OCI-LY3 (cell line): ENCODE measurements at regions not wholly inside any gene's neighbourhood (a gene's known extent, or its start where the extent isn't known, plus 50 kb on each side); places are given as distances from the start of the nearest gene placed in this dataset.

Experiments used
- CTCF ChIP-seq: fragments of 200-600, 300-600 bp; sonication (generic); IDR thresholded peaks from 2 replicates; pipeline ENCODE4 v1.5.1; 2014; ENCODE audit warnings: antibody characterized with exemption, low read length, low read depth
- EZH2phosphoT487 ChIP-seq: fragments of 200-600 bp; shearing (Covaris generic); IDR thresholded peaks from 2 replicates; pipeline ENCODE4 v1.6.1; 2018; ENCODE audit warnings: antibody characterized with exemption, mixed run types, low read depth

DNA sequence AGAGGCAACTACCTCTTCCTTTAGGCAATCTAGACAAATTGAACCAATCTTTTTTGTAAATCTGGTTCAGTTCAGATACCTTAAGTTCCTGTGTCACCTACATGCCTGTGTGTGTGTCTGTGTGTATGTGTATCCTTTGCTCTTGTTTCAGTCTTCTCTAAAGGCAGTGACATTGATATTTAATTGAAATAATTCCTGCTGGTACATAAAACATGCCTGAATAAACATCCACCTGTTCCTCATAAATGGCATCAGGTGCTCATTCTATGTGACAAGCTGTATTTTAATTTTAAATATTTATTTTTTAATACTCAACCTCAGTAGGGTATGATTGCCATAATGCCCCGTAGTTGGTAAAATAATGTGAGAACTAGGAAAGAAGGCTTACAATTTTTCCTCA is 1606.4 kb upstream of the PRR20A start:
- TF ChIP-seq CTCF (no peak), EZH2phosphoT487 (no peak)
